Amniotic stem cell (primary cell): ENCODE measurements at regions not wholly inside any gene's neighbourhood (a gene's known extent, or its start where the extent isn't known, plus 50 kb on each side); places are given as distances from the start of the nearest gene placed in this dataset.

Source experiments
- DNase-seq: peaks from one replicate; lab custom pipeline; 2025; lab: John Stamatoyannopoulos, UW

DNA sequence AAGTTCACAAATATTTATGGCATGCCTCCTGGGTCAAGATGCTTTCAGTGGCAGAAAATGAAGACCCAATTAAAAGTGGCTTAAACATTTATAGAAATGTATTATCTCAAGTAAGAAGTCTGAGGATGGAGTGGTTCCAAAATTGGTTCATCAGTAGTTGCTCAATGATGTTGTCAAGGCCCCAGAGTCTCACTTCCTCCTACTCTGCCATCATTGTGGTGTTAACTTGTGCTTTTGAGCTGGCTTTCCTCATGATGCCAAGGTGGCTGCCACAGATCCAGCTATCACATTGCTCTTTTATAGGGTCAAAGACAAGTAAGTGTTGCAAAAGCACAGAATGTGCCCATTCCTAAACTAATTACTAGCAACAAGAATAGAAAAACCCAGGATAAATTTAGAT, 404.6 kb upstream of the NRP1 start:
- DNase-seq = no peak

DNA sequence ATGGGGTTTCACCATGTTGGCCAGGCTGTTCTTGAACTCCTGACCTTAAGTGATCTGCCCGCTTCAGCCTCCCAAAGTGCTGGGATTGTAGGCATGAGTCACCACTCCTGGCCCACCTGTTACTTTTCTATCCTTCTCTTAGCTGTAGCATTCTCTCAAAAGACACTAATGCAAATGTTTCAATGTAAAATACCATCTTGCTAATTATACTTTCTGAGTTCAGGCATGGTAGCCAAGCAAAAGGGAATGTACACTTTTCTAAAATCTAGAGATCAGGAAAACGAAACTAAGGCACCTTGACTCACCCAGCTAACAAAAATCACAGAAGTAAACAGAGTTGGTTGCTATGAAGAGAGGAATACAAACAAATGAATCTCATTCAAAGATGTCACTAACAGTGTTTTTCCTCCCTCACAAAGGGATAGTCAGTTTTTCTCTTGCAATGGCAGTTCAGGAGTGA, 401.0 kb upstream of the NRP1 start:
- no peak for DNase-seq

DNA sequence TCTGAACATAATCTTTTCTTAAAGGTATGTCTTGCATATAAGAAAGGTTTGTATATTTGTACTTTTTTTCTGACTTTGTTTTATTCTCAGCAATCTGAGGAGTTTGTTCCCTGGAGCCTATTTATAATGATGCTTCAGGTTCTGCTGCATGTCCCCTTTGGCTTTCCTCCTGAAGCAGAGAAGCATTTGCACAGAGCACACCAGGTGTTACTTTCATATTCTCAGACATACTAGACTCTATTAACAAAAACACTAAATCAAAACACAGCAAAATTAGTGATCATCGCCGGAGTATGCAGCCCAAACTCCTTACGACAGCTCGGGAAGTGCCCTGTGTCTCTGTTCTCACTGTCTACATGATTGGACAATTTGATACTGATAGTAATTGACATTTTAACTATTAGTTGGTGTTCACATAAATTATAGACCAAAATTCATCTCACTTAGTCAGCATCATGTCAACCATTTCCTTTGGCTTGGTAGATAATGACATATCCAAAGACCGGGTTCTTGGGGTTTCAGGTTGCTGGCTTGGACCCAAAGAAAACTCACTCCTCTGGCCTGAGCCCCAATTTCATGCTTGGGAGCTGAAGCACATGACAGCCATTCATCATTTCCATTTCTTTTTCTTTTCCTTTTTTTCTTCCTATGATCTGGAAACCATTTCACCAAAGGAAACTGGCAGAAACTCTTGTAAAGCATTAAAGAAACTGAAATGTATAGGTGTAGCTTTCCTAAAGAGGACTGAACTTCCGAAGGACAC, 400.1 kb upstream of the NRP1 start:
- DNase-seq = no peak

DNA sequence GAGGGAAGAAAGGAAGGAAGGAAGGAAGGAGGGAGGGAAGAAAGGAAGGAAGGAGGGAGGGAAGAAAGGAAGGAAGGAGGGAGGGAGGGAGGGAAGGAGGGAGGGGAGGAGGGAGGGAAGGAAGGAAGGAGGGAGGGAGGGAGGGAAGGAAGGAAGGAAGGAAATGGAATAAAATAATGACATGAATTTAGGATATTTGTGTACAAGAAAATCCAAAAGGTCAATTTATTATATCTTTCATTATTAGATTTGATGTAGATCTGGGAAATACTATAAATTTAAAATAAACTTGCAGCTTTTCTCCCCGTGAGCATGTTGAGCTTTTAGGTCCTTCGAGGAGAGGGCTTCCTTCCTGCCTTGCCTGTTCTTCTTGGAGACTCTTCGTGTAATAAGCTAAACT, 398.6 kb upstream of the NRP1 start:
- DNase-seq = no peak

DNA sequence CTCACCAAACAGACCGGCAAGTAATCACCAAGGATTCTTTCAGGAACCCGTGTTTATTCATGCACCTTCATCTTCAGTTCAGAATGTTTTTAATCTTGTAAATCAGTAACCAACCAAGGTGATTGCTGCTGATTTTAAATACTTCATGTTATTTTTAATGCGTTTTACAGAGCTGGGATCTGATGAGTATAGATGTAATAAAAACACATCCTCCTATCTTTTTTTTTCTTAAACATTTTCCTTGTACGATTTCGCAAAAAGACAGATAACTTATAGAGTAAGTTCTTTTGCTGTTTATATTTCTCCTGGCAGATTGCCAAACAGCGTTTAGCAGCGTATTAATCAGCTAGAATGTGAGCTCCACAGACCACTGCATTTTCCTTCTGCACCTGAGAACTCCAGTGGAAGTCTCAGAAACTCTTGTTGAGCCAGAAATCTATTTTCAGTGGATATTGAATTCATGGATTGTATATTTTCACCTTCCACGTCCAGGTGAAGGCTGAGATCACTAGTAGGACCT, 397.8 kb upstream of the NRP1 start:
- no peak for DNase-seq

DNA sequence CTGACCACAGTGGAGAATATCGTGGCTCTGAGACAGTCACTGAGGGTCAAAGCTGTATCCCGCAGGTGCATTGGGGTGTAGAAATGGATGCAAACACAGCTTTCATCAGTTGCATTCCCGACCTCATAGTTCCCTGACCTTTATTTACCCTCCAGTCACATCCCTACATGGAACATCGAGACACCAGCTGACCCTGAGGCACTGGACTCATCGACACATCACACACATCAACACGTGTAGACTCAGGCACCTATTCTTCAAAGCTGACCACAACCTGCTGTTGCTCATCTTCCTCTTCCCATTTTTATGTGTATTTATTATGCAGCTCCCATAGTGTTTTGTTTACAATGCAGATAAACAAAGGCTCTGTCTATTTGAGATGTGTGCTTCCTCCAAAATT, 396.9 kb upstream of the NRP1 start:
- no peak for DNase-seq

DNA sequence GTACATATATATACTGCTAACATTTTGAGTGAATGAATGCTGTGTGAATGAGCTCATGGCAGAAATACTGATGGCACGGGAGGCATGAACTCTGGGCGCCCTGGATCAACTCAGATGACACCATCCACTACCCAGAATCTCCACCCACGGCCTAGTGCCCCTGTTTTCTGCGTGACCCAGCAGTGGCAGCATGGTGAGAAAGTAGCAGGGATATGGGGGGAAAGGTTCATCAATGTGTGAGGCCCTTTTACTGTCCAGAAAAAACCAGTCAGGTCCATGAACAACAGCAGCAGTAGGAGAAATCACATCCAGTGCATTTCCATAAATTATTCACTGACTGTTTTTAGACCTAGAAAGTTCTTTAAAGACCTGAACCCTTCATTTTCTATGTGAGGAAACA, 391.0 kb upstream of the NRP1 start:
- DNase-seq = no peak

DNA sequence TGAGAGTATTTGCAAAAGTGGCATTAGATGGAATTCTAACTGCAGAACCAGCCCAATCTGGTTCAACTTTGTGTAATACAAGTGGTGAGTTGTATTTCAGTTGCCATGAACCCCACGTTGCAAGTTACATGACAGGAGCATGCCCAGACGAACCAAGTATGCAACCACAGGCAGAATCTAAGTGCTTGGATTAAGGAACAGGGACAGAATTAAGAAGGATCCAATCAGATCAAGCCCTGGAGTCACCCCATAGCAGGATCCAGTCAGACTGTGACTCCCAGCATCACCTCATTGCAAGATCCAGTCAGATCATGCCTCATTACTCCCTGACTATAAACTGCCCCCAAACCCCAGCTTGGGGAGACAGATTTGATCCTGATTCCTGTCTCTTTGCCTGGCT, 388.7 kb upstream of the NRP1 start:
- no peak for DNase-seq

DNA sequence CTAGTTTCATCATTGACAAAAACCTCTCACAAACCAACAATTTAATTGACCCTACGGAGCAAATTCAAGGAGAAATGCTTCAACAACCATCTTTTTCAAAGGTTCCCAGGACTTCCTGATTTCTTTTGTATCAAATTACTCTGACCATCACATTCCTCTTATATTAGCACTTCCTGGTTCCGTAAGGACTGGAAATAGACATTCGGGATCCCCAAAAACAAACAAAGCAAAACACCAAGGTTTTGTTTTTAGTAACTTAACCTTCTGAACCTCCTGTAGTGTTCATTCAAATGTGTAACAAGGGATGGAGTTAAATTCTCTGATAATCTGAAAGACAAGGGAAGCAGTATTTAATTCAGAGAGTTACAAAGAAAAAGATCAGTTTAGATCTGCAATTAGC, 387.6 kb upstream of the NRP1 start:
- DNase-seq = no peak

DNA sequence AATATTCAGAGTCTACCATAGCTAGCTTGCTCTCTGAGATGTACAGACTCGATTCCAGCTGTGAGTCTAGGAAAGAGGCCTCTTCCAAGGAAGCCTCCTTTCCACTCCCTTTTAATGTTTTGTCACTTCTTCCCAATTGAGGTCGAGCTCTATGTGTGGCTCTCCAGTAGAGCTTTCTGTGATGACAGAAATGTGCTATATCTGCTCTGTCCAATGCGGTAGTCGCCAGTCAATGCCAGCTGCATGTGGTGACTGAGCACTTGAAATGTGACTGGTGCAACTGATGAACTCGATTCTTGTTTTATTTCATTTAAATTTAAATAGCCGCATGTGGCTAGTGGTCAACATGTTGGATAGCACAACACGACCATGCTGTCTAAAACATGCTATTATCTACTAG, 387.0 kb upstream of the NRP1 start:
- DNase-seq = no peak

DNA sequence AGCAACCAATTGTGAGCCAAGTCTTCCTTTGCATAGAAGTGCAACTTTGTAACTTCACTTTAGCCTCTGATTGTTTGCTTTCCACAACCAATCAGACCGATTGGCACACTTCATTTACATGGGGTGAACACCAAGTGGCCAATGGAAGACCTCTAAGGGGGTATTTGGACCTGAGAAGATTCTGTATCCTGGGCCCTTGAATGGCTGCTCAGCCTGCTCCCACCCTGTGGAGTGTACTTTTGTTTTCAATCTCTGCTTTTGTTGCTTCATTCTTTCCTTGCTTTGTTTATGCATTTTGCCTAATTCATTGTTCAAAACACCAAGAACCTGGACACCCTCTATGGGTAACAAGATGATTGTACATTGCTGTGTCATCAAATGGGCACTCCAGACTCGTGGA, 385.7 kb upstream of the NRP1 start:
- no peak for DNase-seq

DNA sequence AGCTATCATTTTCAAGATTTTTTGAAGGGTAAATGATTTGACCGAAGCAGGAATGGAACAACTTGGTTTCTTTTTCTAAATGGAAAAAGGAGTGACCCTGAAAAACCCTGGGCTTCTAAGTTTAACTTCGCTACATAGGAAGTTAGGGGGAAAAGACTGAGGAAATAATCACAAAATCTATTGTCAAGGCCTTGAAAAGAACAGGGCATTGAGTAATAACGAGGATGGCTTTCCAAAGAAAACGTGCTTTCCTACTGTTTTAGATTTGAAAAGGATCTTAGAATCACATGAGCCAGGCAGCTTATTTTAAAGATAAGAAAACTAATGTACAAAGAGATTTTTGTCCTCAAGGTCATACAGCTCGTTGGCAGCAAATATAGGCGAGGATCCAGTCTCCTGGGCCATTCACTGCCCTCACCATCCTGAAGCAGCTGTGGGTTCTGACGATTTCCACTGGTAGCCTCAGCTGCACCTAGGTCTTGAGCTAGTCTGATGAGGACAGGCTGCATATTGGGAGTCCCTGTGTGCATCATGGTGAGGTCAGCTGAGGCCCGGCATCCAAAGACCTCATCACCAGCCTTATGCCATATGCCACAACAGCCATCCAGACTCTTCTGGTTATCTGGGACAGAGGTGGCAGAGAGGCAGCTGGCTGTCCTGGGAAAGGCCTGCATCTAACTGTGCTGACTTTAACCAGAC, 384.7 kb upstream of the NRP1 start:
- no peak for DNase-seq

DNA sequence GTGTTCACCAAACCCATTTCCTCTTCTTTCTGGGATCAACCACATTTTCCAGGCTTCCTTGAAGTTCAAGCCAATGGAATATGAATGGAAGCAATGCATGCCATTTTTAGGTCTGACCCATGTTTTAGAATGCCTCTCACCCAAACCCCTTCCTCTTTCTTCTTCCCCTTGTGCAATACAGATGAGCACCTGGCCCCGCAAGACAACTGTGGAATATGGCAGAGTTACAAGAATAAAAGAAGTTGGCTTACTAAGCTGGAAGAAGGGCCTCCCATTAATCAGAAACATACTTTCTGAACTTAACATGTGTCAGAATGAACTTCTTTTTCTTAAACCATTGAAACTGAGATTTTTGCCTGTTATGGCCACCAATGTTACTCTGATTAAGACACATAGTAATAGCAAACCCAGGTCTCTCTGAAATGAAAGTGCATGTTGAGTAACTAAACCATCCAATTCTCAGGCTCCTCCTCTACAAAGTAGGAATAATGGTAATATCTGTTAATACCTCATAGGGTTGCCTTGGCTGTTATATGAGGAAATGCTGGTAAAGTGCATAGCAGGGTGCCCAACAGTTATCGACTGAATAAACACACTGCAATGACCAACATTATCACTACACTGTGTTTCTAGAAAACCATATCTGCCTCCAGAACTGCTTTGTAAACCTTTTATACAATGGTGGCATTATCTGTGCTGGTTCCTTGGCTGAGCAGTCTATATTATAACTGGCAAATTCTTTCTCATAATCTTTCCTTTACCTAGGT, 382.2 kb upstream of the NRP1 start:
- no peak for DNase-seq

DNA sequence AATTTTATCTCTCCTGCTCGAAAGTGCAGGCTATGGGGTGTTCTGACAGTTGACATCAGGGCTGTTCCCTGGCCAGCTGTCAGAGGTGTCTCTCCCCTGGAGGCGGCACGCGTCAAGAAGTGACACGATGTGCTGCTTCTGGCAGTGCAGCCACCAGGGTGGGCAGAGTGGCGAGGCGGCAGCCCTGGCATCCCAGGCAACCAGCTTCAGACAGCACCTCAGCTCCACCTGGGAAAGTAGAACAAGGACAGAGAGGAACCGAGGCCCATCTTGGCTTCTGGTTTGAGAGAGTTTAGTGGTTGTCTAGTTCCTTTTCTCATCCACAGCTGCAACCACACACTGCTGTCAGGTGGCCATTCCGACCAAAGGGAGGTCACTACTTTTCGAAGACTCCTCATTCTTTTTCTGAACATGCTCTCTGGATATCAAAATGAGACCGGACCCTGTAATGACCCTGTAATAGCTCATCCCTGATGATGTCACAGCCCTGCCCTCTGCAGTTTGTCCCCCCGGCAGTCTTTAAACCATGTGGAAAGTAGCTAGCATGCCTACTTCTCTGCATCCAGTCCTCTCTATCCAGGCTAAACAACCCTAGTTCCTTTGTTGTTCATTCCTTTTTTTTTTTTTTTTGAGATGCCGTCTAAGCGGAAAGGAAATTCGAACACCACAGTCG, 381.0 kb upstream of the NRP1 start:
- DNase-seq = no peak

DNA sequence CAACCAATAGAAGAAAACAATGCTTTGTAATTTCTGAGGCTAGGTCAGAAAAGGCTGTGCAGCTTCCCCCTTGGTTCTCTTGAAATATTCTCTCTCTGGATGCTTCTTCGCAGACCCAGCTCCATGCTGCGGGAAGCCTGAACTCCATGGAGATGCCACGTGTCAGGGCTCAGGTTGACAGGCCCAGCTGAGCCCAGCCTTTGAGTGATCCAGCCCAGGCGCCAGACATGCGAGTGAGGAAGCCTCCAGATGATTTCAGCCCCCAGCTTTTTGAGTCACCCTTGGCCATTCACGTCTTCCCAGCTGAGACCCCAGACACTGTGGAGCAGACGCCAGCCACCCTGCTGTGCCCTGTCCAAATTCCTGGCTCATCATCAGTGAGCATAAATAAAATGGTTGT, 378.4 kb upstream of the NRP1 start:
- no peak for DNase-seq

DNA sequence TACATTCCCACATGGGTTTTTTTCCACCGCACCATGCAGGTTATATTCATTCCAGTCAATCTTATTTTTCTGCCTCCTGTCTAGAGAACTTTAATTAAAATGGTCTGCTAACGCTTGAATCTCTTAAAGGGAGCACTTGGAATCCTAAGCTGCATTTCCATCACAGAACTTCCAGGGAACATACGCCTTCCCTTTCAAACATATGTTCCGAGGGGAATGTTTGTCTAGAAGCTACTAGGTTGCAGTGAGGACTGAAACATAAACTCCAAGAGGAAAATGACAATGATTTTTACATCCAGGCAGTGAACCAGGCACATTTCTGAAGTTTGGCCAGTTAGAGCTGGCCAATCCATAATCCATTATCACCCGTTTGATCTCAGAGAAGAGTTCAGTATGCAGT, 375.5 kb upstream of the NRP1 start:
- no peak for DNase-seq

DNA sequence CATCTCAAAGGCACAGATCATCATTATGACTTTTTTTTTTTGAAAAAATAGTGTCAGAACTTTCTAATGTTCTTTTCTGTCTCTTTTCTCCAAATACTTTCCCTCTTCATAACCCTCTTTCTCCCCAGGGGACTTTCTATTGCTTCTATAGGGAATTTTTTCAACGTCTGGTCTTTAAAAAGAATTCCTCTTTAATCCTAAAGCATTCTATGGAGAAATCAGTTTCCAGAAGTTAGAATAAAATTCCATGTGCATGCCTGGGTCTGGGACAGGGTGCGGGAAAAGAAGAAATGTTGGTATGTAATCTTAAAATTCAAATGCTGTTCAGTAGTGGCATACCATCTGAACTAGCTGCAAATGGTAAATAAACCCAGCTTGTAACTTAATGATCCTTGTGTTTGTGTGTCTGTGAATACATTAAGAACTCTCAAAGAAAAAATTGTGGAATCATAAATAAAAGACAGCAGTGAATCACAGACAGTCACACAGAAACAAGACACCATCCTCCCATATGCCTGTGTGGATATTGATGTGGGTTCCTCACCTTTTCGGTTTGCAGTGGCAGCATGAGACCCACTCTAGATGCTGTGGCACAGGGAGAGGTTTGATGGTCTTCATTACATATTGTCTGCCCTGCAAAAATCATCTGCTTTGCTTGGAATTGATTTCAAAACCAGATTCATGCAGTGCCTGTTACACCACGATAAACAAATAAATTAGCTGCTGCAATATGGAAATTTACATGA, 374.7 kb upstream of the NRP1 start:
- DNase-seq = no peak

DNA sequence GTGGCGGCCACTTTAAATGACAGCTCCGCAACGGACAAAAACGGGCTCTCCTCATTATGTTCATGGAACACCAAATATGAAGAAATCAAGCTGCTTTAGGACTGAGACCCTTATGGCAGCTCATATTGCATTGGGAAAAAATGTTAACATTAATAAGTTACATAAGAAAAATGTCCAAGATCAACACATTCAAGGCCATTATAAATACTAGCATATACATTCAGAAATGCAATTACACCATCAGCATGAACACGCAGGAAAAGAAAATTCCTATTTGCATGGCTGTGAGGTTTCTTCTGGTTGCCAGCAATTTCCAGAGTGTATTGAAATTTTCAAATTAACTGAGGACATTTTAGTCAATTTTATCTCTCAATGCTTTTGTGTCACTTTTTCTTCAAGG, 374.1 kb upstream of the NRP1 start:
- DNase-seq = no peak

DNA sequence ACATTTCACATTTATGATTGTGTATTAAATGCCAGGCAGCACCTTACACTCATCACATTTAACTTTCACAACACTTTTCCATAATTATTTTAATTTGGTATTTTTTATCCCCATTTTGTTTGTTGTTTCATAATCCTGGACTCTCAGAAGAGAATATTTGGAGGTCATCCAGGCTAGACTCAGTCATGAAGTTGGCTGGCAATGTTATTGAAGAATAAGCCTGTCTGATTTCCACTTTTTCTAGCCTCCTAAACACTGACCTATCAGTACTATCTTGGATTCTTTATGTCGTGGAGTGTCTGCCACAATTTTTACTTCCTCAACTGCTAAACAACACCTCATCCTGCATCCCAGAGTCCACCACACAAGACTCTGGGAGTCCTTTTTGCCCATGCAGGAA, 372.3 kb upstream of the NRP1 start:
- DNase-seq = no peak

DNA sequence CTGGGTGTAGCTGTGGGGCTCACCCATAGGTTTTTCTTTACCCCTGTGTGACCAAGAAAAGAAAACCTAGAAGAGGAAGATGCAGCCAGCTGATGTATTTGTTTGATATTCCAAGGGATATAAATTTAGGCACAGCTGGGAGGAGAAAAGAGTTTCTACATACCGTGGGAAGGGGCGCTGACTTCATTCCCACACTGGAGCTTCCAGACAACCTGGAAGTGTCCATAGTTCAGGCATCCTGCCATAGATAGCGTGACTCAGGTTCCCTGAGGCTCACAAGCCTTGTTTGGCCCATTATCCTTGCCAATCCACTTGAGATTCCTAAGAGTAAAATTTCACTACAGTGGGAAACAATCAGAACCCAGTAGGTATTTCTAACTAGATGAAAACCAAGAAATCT, 371.7 kb upstream of the NRP1 start:
- DNase-seq = no peak

DNA sequence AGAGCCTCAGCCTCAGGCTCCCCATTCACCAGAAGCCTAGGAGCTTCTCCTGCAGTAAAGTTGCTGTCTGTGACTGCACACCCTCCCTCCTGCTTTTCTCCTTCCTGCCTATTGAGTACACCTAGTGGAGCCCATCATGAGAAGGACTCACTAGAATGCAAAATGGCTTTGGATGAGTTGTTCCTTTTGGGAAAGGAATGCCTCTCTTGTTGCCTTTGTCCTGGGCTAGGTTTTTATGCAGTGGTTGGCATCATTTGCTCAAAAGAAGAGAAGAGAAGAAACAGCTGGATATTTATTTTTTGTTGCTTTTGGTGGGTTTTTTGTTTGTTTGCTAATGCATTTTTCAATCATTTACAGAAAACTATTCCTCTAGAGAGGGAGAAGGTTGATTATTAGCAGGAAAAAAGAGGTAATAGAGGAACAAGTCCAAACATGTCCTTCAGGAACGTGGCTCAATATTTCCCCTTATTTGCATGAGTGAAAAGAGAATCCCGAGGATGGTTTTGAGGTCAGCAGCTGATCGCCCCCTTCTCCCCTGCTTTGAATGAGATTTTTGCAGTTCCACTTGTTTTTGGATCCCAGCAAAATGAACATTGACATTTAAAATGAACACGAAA, 369.9 kb upstream of the NRP1 start:
- DNase-seq = no peak
